GM20000 (cell line): ENCODE measurements at regions not wholly inside any gene's neighbourhood (a gene's known extent, or its start where the extent isn't known, plus 50 kb on each side); places are given as distances from the start of the nearest gene placed in this dataset.

Source experiments
- DNase-seq: peaks from one replicate; pipeline ENCODE4 v3.0.0; 2012; ENCODE audit warnings: low spot score
- CTCF ChIP-seq: IDR thresholded peaks from 2 replicates; pipeline ENCODE4 v1.5.1; 2012; ENCODE audit warnings: mild to moderate bottlenecking, control low read depth; ENCODE audit errors: extremely low read depth, missing control alignments

DNA sequence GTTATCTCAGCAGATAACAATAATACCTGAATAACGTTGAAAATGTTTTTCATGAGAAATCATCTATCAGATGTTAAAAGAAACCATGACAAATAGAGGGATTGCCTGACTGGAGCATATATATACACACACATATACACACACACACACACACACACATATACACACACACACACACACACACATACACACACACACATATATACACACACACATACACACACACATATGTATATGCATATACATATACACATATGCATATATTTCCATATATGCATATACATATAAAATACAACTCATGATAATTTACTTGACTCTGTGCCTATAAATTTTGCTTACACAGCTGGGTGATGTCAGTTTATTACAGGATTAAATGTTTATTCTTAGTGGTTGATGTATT is 847.3 kb upstream of the ADAMTS5 start:
- DNase-seq, result no peak
- TF ChIP-seq CTCF, result no peak

- no peak for TF ChIP-seq CTCF
- no peak for DNase-seq
Measured at GRCh38 chr21:27813750-27814149, 846.9 kb upstream of the ADAMTS5 start.

DNA sequence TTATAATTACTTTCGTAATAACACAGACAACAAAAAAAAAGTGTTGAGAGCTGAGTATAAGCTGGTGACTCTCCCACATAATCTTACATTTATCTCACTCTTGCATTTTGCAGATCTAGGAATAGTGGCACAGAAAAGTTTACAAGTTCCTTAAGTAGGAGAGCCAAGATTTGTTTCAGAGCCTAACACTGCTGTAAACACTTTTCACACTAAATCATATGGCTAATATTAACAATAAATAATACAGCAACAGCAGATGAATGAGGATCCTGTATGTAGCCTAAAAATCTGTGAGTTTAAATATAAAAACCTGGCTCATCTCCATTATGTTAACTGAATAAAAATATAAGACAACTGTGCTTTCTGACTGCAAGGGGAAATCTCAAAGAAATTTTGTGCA is 846.5 kb upstream of the ADAMTS5 start:
- no peak for TF ChIP-seq CTCF
- DNase-seq, result no peak

GRCh38 chr21:27812279-27812678 is 845.4 kb upstream of the ADAMTS5 start:
- no peak for DNase-seq
- TF ChIP-seq CTCF, result no peak

DNA sequence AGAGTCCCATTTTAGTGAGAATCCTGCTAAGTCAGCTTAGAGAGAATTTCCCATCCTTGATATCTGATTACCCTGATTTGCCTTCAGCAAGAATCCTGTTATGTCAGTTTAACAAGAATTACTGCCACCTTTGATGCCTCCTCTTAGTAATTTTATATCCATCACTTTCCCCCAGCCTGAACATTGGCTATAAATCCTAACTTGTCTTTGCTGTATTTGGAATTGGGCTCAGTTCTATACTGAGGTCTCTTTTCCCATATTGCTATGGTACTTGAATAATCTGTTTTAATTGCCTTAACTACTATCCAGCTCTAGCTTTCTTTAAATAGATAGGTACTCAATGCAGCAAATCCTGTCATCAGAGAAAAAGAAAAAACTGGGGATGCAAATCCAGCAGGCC is 842.0 kb upstream of the ADAMTS5 start:
- no peak for TF ChIP-seq CTCF
- DNase-seq, result no peak

DNA sequence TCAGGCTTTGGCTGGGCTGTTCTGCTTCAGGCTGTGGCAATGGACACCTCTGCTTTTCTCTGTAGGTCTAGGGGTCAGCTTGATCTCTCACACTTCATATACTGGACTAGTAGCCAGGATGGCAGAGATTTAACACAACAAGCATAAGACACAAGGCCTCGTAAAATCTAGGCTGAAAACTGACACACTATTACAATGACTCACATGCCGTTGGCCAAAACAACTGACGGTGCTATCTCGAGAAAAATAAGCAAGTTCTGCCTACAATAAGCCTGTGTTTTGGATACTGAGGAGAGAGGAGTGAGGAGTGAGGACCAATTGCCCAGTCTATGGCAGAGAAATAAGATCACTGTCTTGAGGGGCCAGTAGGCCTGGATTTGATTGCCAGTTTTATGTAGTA is 840.7 kb upstream of the ADAMTS5 start:
- no peak for TF ChIP-seq CTCF
- DNase-seq, result no peak

DNA sequence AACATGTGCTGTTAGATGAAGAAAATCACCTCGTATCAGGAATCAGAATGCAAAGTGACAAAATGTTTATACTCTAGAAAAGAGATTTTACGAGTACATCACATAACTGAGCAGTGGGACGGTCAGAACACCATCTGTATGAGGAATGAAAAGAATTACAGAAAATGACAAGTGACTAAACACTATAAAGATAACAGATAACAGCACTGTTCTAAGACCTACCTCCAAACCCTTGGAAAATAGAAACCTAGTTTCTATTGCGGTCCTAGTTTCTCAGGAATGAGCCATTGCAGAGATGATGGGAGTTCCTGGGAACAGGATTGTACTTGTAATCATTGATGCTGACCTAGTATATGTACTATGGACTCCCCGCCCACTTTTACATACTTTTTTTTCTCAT is 839.4 kb upstream of the ADAMTS5 start:
- no peak for DNase-seq
- no peak for TF ChIP-seq CTCF
